ENCODE measurements at regions not wholly inside any gene's neighbourhood (a gene's known extent, or its start where the extent isn't known, plus 50 kb on each side); places are given as distances from the start of the nearest gene placed in this dataset.

DNA sequence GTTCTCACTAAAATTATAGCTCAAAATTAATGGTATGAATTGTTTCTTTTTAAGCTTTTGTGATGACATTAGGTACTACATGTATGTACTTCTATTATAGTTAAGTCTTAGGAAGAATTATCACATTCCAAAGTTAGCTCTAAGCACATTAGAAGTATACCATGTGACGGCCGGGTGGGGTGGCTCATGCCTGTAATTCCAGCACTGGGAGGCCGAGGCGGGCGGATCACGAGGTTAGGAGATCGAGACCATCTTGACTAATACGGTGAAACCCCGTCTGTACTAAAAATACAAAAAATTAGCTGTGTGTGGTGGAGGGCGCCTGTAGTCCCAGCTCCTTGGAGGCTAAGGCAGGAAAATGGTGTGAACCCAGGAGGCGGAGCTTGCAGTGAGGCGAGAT lies 1265.1 kb upstream of the SPRY2 start (continued):
- TF ChIP-seq TCF7 (IDR thresholded peaks at IDR 0.05; ENCODE audit: borderline replicate concordance) (no peak), SUZ12 (IDR thresholded peaks at IDR 0.05; ENCODE audit: unreplicated experiment) (no peak), TCF12 (IDR thresholded peaks at IDR 0.05; ENCODE audit: low read depth, low read length) (no peak), EGR1 (IDR thresholded peaks at IDR 0.05; ENCODE audit: borderline replicate concordance in 1 of 2, low read depth in 2 of 2, low read length in 2 of 2) (no peak), CHD2 (IDR thresholded peaks at IDR 0.05; ENCODE audit: borderline replicate concordance, low read depth, low read length) (no peak)
- TF ChIP-seq, protein P1, sequence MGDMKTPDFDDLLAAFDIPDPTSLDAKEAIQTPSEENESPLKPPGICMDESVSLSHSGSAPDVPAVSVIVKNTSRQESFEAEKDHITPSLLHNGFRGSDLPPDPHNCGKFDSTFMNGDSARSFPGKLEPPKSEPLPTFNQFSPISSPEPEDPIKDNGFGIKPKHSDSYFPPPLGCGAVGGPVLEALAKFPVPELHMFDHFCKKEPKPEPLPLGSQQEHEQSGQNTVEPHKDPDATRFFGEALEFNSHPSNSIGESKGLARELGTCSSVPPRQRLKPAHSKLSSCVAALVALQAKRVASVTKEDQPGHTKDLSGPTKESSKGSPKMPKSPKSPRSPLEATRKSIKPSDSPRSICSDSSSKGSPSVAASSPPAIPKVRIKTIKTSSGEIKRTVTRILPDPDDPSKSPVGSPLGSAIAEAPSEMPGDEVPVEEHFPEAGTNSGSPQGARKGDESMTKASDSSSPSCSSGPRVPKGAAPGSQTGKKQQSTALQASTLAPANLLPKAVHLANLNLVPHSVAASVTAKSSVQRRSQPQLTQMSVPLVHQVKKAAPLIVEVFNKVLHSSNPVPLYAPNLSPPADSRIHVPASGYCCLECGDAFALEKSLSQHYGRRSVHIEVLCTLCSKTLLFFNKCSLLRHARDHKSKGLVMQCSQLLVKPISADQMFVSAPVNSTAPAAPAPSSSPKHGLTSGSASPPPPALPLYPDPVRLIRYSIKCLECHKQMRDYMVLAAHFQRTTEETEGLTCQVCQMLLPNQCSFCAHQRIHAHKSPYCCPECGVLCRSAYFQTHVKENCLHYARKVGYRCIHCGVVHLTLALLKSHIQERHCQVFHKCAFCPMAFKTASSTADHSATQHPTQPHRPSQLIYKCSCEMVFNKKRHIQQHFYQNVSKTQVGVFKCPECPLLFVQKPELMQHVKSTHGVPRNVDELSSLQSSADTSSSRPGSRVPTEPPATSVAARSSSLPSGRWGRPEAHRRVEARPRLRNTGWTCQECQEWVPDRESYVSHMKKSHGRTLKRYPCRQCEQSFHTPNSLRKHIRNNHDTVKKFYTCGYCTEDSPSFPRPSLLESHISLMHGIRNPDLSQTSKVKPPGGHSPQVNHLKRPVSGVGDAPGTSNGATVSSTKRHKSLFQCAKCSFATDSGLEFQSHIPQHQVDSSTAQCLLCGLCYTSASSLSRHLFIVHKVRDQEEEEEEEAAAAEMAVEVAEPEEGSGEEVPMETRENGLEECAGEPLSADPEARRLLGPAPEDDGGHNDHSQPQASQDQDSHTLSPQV (IDR thresholded peaks at IDR 0.05) = no peak
- TF ChIP-seq, protein P2, sequence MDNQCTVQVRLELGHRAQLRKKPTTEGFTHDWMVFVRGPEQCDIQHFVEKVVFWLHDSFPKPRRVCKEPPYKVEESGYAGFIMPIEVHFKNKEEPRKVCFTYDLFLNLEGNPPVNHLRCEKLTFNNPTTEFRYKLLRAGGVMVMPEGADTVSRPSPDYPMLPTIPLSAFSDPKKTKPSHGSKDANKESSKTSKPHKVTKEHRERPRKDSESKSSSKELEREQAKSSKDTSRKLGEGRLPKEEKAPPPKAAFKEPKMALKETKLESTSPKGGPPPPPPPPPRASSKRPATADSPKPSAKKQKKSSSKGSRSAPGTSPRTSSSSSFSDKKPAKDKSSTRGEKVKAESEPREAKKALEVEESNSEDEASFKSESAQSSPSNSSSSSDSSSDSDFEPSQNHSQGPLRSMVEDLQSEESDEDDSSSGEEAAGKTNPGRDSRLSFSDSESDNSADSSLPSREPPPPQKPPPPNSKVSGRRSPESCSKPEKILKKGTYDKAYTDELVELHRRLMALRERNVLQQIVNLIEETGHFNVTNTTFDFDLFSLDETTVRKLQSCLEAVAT (IDR thresholded peaks at IDR 0.05) = no peak
- TF ChIP-seq, protein P3, sequence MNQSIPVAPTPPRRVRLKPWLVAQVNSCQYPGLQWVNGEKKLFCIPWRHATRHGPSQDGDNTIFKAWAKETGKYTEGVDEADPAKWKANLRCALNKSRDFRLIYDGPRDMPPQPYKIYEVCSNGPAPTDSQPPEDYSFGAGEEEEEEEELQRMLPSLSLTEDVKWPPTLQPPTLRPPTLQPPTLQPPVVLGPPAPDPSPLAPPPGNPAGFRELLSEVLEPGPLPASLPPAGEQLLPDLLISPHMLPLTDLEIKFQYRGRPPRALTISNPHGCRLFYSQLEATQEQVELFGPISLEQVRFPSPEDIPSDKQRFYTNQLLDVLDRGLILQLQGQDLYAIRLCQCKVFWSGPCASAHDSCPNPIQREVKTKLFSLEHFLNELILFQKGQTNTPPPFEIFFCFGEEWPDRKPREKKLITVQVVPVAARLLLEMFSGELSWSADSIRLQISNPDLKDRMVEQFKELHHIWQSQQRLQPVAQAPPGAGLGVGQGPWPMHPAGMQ (IDR thresholded peaks at IDR 0.05; ENCODE audit: borderline replicate concordance) = no peak

Measured in GM12878 (cell line).